ENCODE measurements at regions not wholly inside any gene's neighbourhood (a gene's known extent, or its start where the extent isn't known, plus 50 kb on each side); places are given as distances from the start of the nearest gene placed in this dataset.

GRCh38 chr1:69070660-69071373, 496.9 kb upstream of the LRRC7 start:
- Histone ChIP-seq H3K36me3 (ENCODE audit: control insufficient read depth, insufficient read depth, low read length) (no peaks in the 10 kb centered on the region), H3K4me3 (ENCODE audit: low read depth, low read length) (no peak overlapping the region), H3K27me3 (ENCODE audit: control insufficient read depth, insufficient read depth, low read length) (no peaks in the 10 kb centered on the region)
- DNase-seq (ENCODE audit: low read depth) (no peak), FAIRE-seq (no peak)
- TF ChIP-seq CTCF (IDR thresholded peaks at IDR 0.05; ENCODE audit: insufficient read depth, low read length, severe bottlenecking), result no peak

- TF ChIP-seq CTCF (IDR thresholded peaks at IDR 0.05; ENCODE audit: insufficient read depth, low read length, severe bottlenecking), result peak; percentile 3
- H3K4me3 ChIP-seq (ENCODE audit: low read depth, low read length), result no peak overlapping the region
- FAIRE-seq, result no peak
- H3K27me3 ChIP-seq (ENCODE audit: control insufficient read depth, insufficient read depth, low read length), result no peaks in the 10 kb centered on the region
- H3K36me3 ChIP-seq (ENCODE audit: control insufficient read depth, insufficient read depth, low read length), result no peaks in the 10 kb centered on the region
- DNase-seq (ENCODE audit: low read depth), result no peak
These were observed 494.5 kb upstream of the LRRC7 start for GRCh38 chr1:69073176-69073575.

GRCh38 chr1:69076631-69077030, 491.1 kb upstream of the LRRC7 start:
- no peak overlapping the region for H3K4me3 ChIP-seq (ENCODE audit: low read depth, low read length)
- H3K36me3 ChIP-seq (ENCODE audit: control insufficient read depth, insufficient read depth, low read length), result no peaks in the 10 kb centered on the region
- no peak for TF ChIP-seq CTCF (IDR thresholded peaks at IDR 0.05; ENCODE audit: insufficient read depth, low read length, severe bottlenecking)
- no peak for DNase-seq (ENCODE audit: low read depth)
- no peaks in the 10 kb centered on the region for H3K27me3 ChIP-seq (ENCODE audit: control insufficient read depth, insufficient read depth, low read length)
- FAIRE-seq, result no peak

- no peaks in the 10 kb centered on the region for H3K27me3 ChIP-seq (ENCODE audit: control insufficient read depth, insufficient read depth, low read length)
- DNase-seq (ENCODE audit: low read depth) (no peak), FAIRE-seq (no peak)
- no peak overlapping the region for H3K4me3 ChIP-seq (ENCODE audit: low read depth, low read length)
- TF ChIP-seq CTCF (IDR thresholded peaks at IDR 0.05; ENCODE audit: insufficient read depth, low read length, severe bottlenecking), result no peak
- no peaks in the 10 kb centered on the region for H3K36me3 ChIP-seq (ENCODE audit: control insufficient read depth, insufficient read depth, low read length)
These were observed 490.5 kb upstream of the LRRC7 start for GRCh38 chr1:69077198-69077597.

- FAIRE-seq (no peak), DNase-seq (ENCODE audit: low read depth) (no peak)
- TF ChIP-seq CTCF (IDR thresholded peaks at IDR 0.05; ENCODE audit: insufficient read depth, low read length, severe bottlenecking), result no peak
- Histone ChIP-seq H3K27me3 (ENCODE audit: control insufficient read depth, insufficient read depth, low read length) (no peaks in the 10 kb centered on the region), H3K4me3 (ENCODE audit: low read depth, low read length) (no peak overlapping the region), H3K36me3 (ENCODE audit: control insufficient read depth, insufficient read depth, low read length) (no peaks in the 10 kb centered on the region)
These were observed 490.1 kb upstream of the LRRC7 start for GRCh38 chr1:69077633-69078032.

GRCh38 chr1:69081668-69082067, 486.1 kb upstream of the LRRC7 start:
- H3K4me3 ChIP-seq (ENCODE audit: low read depth, low read length), result no peak overlapping the region
- no peak for TF ChIP-seq CTCF (IDR thresholded peaks at IDR 0.05; ENCODE audit: insufficient read depth, low read length, severe bottlenecking)
- DNase-seq (ENCODE audit: low read depth) (no peak), FAIRE-seq (no peak)
- no peaks in the 10 kb centered on the region for H3K27me3 ChIP-seq (ENCODE audit: control insufficient read depth, insufficient read depth, low read length)
- H3K36me3 ChIP-seq (ENCODE audit: control insufficient read depth, insufficient read depth, low read length), result no peaks in the 10 kb centered on the region
